ENCODE measurements at regions not wholly inside any gene's neighbourhood (a gene's known extent, or its start where the extent isn't known, plus 50 kb on each side); places are given as distances from the start of the nearest gene placed in this dataset.

GRCh38 chrX:42149765-42150164 lies 226.4 kb upstream of the CASK start:
- DNase-seq = no peak

DNA sequence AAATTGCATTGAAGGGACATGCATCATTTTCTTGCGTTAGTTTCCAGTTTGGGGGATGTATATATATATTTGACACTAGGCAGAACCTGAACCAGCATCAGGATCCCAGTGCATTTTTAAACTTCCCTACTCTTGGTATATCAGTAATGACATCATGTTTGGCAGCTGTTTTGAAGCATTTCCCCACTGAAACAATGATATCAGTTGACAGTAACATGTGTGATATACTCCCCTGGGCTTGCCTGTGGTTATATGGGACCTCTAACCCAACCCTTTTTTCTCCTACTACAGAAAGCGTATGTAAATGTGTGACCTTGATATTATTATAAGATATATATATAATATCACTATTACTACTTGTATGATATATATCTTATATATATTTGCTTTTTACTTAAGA lies 225.9 kb upstream of the CASK start:
- DNase-seq = no peak

DNA sequence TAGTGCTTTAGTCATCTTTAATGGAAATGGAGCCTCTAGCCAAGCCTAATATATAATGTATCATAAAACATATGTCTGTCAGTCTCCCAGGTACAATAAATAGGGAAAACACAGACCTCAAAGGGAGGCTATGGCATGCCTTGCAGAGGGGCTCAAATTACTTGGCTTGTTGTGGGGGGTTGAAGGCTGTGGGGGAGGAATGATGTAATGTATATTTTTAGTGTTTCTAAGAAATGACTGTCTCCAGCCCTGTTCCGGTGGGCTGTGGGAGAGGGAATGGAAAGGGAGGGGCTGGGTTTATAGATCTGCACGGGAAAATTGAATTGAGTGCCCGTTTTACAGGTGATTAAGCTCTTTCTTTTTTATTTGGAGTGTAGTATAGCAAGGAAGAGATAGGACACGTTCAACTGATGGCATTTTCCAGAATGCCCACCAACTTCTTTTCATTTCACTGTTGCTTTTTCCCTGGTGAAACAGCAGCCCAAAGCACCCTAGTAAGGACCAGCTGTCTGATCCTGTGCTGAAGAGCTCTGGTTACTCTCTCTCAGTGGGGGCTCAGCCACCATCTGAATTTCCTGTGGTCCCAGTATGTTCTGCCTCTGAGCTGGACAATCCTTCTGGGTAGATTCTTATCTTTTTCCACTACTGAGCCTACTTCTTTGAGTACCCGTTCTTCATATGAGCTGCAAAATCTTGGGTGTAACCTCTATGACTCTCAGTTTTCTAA lies 220.7 kb upstream of the CASK start:
- no peak for DNase-seq

- DNase-seq = no peak
These were observed 217.0 kb upstream of the CASK start for GRCh38 chrX:42140320-42140719.

GRCh38 chrX:42135583-42136228 lies 212.4 kb upstream of the CASK start:
- DNase-seq = no peak

- no peak for DNase-seq
These were observed 208.5 kb upstream of the CASK start for GRCh38 chrX:42131856-42132255.

GRCh38 chrX:42129022-42129940 lies 205.9 kb upstream of the CASK start:
- DNase-seq = no peak

- DNase-seq = no peak
These were observed 205.2 kb upstream of the CASK start for GRCh38 chrX:42128587-42128986.

GRCh38 chrX:42128020-42128419 lies 204.7 kb upstream of the CASK start:
- no peak for DNase-seq

DNA sequence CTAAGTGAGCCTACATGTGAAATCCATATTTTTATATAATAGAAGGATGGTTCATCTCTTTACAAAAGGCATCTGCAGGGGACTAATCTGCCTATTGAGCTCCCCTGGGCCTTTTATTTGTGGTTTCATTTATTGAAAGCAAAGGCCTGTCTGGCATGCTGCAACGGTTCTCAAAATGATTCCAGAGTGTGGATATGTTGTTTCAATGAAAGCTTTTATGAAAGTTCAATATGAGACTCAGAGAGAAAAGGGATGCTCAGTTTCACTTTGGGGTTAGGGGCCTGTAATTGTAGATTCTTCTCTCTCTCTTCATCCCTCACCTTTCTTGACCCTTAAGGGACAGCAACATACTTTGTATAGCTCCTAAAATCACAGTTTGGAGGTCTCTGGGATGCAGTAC lies 204.2 kb upstream of the CASK start:
- no peak for DNase-seq

DNA sequence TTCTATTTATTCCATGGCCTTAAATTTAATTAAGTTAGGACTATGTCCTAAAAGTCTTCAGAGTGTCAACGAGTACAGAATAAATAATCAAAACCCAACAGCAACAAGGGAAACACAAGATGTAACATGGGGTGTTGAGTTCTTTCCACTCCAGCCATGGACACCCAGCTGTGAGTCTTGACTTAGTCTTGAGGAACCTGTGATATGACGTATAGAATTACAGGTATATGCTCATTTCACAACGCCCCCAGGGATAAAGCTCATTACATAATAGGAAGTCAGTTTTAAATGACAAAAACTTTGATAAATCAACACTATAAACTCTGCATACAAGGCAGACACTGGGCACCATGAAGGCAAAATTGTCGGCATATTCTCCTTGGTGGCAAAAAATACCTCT lies 200.0 kb upstream of the CASK start:
- no peak for DNase-seq

- no peak for DNase-seq
These were observed 195.7 kb upstream of the CASK start for GRCh38 chrX:42119076-42119475.

GRCh38 chrX:42117318-42117717 lies 194.0 kb upstream of the CASK start:
- DNase-seq = no peak

DNA sequence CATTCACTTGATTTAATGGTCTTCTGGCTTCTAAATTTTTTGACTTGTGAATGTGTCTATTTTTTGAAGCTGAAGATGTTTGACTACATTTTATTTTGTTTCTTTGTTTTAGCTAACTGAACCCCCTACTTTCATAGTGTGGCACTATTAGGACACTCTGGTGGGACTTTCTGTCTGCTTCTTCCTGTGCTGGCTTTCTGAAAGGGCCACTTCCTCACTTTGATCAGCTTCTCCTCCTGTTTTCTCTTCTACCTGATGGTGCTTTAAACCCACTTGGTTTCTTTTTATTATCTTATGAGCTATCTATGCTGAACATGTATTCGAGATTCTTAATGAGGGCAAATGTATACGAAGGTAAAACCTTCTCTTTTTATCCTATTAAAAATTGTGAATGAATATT lies 186.1 kb upstream of the CASK start:
- DNase-seq = no peak

- DNase-seq = peak; percentile 36
These were observed 184.4 kb upstream of the CASK start for GRCh38 chrX:42107495-42108488.

DNA sequence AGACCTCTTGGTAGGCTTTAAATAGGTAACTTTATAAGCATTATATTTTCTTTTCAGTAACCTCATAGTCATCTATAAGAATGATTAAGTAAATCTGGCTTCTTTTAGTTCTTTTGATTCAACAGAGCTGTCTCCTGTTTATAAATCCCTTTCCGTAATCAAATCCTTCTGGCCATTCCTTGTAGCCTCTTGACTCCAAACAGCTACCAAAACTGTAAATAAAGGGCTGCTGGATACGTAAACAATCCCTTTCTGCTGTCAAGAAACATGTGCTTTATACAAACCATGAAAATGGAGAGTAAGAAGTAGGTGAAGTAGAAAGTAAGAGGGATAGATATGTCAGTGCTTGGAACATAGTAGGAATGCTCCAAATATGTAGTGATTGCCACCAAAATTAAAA lies 183.2 kb upstream of the CASK start:
- no peak for DNase-seq

DNA sequence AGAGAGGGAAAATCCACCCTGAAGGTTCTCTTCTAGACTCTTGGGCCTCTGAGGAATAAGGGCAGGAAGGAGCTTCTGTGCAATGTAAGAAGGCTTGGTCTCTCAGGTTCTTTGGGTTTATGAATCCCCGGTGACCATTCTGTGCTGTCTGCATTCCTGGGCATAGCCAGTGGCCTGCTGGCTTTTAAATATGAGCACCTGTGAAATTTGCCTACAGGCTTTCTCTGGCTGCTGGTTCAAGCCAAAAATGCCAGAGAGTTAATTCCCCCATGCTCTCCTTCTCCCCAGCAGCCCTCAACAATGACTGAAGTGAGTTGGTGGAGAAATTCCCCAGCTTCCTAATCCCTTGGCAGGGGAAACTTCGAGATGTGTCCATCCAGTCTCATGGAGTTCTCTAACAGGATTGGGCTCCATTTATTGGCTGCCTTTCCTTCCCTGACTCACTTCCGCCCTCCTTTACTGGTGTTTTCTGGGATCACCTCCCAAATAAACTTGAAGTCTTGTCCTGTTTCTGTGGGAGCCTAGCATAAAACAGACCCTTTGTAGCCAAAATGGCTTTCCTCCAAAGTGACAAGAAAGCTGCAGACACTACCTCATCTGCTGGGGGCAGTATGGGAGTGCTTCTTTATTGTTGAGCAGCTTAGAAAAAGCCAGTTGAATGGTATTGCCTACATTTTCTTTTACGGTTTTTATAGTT lies 179.4 kb upstream of the CASK start:
- no peak for DNase-seq

- DNase-seq = no peak
These were observed 175.5 kb upstream of the CASK start for GRCh38 chrX:42098900-42099299.

- no peak for DNase-seq
These were observed 174.1 kb upstream of the CASK start for GRCh38 chrX:42097486-42097885.

- DNase-seq = no peak
These were observed 173.0 kb upstream of the CASK start for GRCh38 chrX:42096265-42096920.

- DNase-seq = no peak
These were observed 170.9 kb upstream of the CASK start for GRCh38 chrX:42094218-42094617.
